CD4-positive, alpha-beta T cell (primary cell): ENCODE measurements at regions not wholly inside any gene's neighbourhood (a gene's known extent, or its start where the extent isn't known, plus 50 kb on each side); places are given as distances from the start of the nearest gene placed in this dataset.

ENCODE experiments used
- ATAC-seq: fragments of 200-7000 bp; cut with Tn5 transposase; one replicate; pipeline ENCODE4 v1.10.0; 2022; ENCODE audit warnings: mild to moderate bottlenecking; ENCODE audit not compliant: poor library complexity
- CTCF ChIA-PET: fragments of 350-600 bp; sonication (Branson Sonifier 250); formaldehyde crosslinking; loops from one replicate; lab custom pipeline; 2021; ENCODE audit warnings: antibody characterized with exemption, inconsistent platforms; lab: Charles Lee
- POLR2A ChIA-PET: fragments of 350-600 bp; sonication (Branson Sonifier 250); formaldehyde crosslinking; loops from one replicate; lab custom pipeline; 2021; ENCODE audit warnings: antibody characterized with exemption, inconsistent platforms; lab: Charles Lee
- DNase-seq, 14 experiments: peaks; one replicate each; pipeline ENCODE4 v3.0.0-alpha.2; 2013 to 2020; ENCODE audit warnings: mixed read lengths in 2 of 14
- H3K27ac ChIP-seq, 2 donors: one replicate each; pipeline versions ENCODE4 v1.5.1 to v1.7.0; 2013; ENCODE audit warnings: low read length in 2 of 2, low read depth in 1 of 2, mild to moderate bottlenecking in 1 of 2
- H3K27me3 ChIP-seq, 2 experiments: 1 replicate in 1 of 2; 2 replicates in 1 of 2; pipeline versions ENCODE4 v1.6.1 to v1.7.0; 2013; ENCODE audit warnings: low read length in 2 of 2, control low read depth in 1 of 2, mild to moderate bottlenecking in 1 of 2, moderate library complexity in 1 of 2; ENCODE audit not compliant: insufficient read depth in 2 of 2, control insufficient read depth in 1 of 2
- H3K36me3 ChIP-seq: one replicate; pipeline ENCODE4 v1.6.1; 2013; ENCODE audit warnings: low read length, control low read depth; ENCODE audit not compliant: insufficient read depth
- H3K4me1 ChIP-seq: one replicate; pipeline ENCODE4 v1.6.1; 2013; ENCODE audit warnings: low read length, control low read depth; ENCODE audit not compliant: insufficient read depth
- H3K4me3 ChIP-seq: one replicate; pipeline ENCODE4 v1.5.1; 2013; ENCODE audit warnings: mild to moderate bottlenecking, low read length, moderate library complexity
- H3K9me3 ChIP-seq, 2 experiments: 1 replicate in 1 of 2; 2 replicates in 1 of 2; pipeline versions ENCODE4 v1.6.1 to v1.7.0; 2013; ENCODE audit warnings: low read length in 2 of 2, mild to moderate bottlenecking in 2 of 2, control low read depth in 1 of 2, moderate library complexity in 1 of 2; ENCODE audit not compliant: control insufficient read depth in 1 of 2, insufficient read depth in 1 of 2
- H3K27ac Mint-ChIP-seq: one replicate; pipeline ENCODE4 v1.8.0; 2020; ENCODE audit warnings: mixed read lengths
- H3K27me3 Mint-ChIP-seq: one replicate; pipeline ENCODE4 v1.8.0; 2021; ENCODE audit warnings: mixed read lengths
- H3K36me3 Mint-ChIP-seq: one replicate; pipeline ENCODE4 v1.8.0; 2021; ENCODE audit warnings: low read depth, mixed read lengths
- H3K4me1 Mint-ChIP-seq: one replicate; pipeline ENCODE4 v1.8.0; 2021; ENCODE audit warnings: low read depth, mixed read lengths
- H3K4me3 Mint-ChIP-seq: one replicate; pipeline ENCODE4 v1.8.0; 2020; ENCODE audit warnings: mild to moderate bottlenecking, mixed read lengths
- H3K9me3 Mint-ChIP-seq: one replicate; pipeline ENCODE4 v1.8.0; 2020; ENCODE audit warnings: mixed read lengths
- intact Hi-C, 2 experiments: fragments of 100-400 bp; cut with DNase I in 1 of 2; cut with micrococcal nuclease in 1 of 2; formaldehyde crosslinking; loops; one replicate each; pipeline versions ENCODE4 v1.15.1 to v1.9.0; 2023 to 2025; cut with DNase I, micrococcal nuclease
- TF ChIP-seq, protein P1 (sequence below): fragments of 200-600 bp; IDR thresholded peaks from one replicate; pipeline ENCODE4 v1.8.0; 2022; ENCODE audit warnings: antibody characterized with exemption, mild to moderate bottlenecking

DNA sequence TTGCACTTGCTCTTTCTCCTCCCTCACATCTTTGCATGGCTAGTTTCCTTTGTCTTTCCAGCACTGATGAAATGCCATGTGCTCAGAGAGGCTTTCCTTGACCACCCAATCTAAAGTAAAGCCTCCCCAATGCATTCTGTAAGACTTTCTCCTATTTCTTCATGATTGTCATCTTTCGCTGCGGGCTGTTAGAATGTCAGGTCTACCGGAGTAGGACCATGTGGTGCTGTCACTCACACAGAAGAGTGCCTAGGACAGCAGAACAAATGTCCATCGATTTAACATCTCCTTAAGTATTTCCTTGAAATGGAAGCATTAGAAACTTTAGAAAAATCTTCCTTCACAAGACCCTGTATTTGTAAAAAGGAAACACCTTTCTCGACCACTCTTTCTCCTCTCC, 99.9 kb upstream of the TMC3 start:
- H3K27ac Mint-ChIP-seq: no peak overlapping the region
- no peaks in the 10 kb centered on the region for H3K9me3 ChIP-seq
- no peaks in the 10 kb centered on the region for H3K36me3 Mint-ChIP-seq
- H3K27me3 ChIP-seq: peaks cover 0 to 3% of the 10 kb centered on the region in 2 experiments
- POLR2A ChIA-PET: no interaction called here
- no peak overlapping the region for H3K4me3 Mint-ChIP-seq
- no peaks in the 10 kb centered on the region for H3K4me1 ChIP-seq
- TF ChIP-seq, protein P1, sequence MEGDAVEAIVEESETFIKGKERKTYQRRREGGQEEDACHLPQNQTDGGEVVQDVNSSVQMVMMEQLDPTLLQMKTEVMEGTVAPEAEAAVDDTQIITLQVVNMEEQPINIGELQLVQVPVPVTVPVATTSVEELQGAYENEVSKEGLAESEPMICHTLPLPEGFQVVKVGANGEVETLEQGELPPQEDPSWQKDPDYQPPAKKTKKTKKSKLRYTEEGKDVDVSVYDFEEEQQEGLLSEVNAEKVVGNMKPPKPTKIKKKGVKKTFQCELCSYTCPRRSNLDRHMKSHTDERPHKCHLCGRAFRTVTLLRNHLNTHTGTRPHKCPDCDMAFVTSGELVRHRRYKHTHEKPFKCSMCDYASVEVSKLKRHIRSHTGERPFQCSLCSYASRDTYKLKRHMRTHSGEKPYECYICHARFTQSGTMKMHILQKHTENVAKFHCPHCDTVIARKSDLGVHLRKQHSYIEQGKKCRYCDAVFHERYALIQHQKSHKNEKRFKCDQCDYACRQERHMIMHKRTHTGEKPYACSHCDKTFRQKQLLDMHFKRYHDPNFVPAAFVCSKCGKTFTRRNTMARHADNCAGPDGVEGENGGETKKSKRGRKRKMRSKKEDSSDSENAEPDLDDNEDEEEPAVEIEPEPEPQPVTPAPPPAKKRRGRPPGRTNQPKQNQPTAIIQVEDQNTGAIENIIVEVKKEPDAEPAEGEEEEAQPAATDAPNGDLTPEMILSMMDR: no peak
- H3K36me3 ChIP-seq: no peaks in the 10 kb centered on the region
- ATAC-seq: no peak
- no peak overlapping the region for H3K27ac ChIP-seq
- no peaks in the 10 kb centered on the region for H3K4me1 Mint-ChIP-seq
- H3K9me3 Mint-ChIP-seq: no peaks in the 10 kb centered on the region
- intact Hi-C loops: loop anchor here in 1 of 2 experiments (10.0 kb wide), 1 partner anchor 199 kb away; no protein-coding TSS in a partner anchor
- H3K27me3 Mint-ChIP-seq: peaks cover 20% of the 10 kb centered on the region
- CTCF ChIA-PET: no interaction called here
- DNase-seq: no peak
- no peak overlapping the region for H3K4me3 ChIP-seq

DNA sequence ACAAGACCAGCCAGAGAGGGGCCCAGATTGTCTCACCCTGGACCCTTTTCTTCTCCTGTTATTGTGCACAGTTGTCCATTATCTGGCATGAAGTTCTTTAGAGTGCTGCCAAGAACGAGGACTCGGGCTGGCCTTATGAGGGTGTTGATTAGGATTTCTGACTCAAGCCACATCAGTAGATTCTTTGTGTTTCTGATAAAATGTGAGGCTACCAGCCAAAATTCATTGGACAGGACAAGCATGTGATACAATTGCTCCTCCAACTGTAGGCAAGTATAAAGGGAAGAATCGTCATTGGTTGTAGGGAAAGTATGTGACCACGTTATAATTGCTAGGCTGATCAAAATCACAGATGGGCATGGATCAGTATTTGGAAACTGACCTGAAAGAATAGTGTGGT, 99.2 kb upstream of the TMC3 start:
- DNase-seq: no peak
- no peaks in the 10 kb centered on the region for H3K36me3 Mint-ChIP-seq
- H3K4me3 Mint-ChIP-seq: no peak overlapping the region
- H3K9me3 Mint-ChIP-seq: no peaks in the 10 kb centered on the region
- peaks cover 20% of the 10 kb centered on the region for H3K27me3 Mint-ChIP-seq
- Histone ChIP-seq H3K27ac (no peak overlapping the region), H3K4me1 (no peaks in the 10 kb centered on the region), H3K9me3 (no peaks in the 10 kb centered on the region), H3K27me3 (peaks cover 0 to 3% of the 10 kb centered on the region in 2 experiments), H3K4me3 (no peak overlapping the region), H3K36me3 (no peaks in the 10 kb centered on the region)
- no peak overlapping the region for H3K27ac Mint-ChIP-seq
- intact Hi-C loops: loop anchor here in 1 of 2 experiments (10.0 kb wide), 1 partner anchor 198 kb away; no protein-coding TSS in a partner anchor
- TF ChIP-seq, protein P1: no peak
- CTCF ChIA-PET: no interaction called here
- no peak for ATAC-seq
- H3K4me1 Mint-ChIP-seq: no peaks in the 10 kb centered on the region
- POLR2A ChIA-PET: no interaction called here

DNA sequence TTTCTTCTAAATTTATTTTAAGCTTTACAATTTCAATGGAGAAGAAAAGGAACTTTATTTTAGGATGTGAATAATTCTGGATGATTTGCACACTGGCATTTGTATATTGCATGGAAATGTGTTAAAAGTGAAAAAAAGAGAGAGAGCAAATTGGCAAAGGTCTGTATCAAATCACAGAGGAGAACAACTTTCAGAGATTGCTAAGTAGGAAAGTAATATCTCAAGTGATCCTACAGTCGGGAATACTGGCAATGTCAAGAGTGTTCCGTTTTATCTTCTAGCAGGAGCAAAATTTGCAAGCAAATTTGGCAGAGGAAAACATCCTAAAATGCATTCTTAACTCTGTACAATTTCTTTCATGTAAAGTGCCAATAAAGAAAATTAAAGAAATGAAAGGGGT, 97.1 kb upstream of the TMC3 start:
- intact Hi-C loops: loop anchor here in 1 of 2 experiments (10.0 kb wide), 1 partner anchor 196 kb away; no protein-coding TSS in a partner anchor
- H3K4me3 Mint-ChIP-seq: no peak overlapping the region
- Histone ChIP-seq H3K27ac (no peak overlapping the region), H3K9me3 (no peaks in the 10 kb centered on the region), H3K4me1 (no peaks in the 10 kb centered on the region), H3K27me3 (peaks cover 3 to 6% of the 10 kb centered on the region in 2 experiments), H3K36me3 (no peaks in the 10 kb centered on the region), H3K4me3 (no peak overlapping the region)
- H3K4me1 Mint-ChIP-seq: no peaks in the 10 kb centered on the region
- no peak for ATAC-seq
- ChIA-PET CTCF (no interaction called here), POLR2A (no interaction called here)
- peaks cover 27% of the 10 kb centered on the region for H3K27me3 Mint-ChIP-seq
- no peaks in the 10 kb centered on the region for H3K36me3 Mint-ChIP-seq
- H3K9me3 Mint-ChIP-seq: no peaks in the 10 kb centered on the region
- no peak for DNase-seq
- TF ChIP-seq, protein P1: no peak
- H3K27ac Mint-ChIP-seq: no peak overlapping the region
